ENCODE measurements at regions not wholly inside any gene's neighbourhood (a gene's known extent, or its start where the extent isn't known, plus 50 kb on each side); places are given as distances from the start of the nearest gene placed in this dataset.

DNA sequence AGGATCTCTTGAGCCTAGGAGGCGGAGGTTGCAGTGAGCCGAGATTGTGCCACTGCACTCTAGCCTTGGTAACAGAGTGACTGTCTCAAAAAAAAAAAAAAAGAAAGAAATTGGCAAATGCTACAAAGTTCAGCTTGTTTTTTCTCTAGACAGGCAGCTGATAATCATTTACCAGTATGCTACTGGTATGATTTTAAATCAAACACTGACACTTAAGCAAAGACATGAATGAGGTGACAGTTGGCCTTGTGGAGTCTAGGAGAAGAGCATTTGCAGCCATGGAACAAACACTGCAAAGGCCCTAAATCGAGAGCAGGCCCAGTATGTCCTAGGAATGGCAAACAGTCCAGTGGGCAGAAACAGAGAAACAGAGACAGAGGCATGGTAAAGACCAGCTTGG, 99.7 kb upstream of the CEP85L start:
- peaks cover 0 to 7% of the 10 kb centered on the region in 2 donors for H3K4me1 Mint-ChIP-seq
- H3K9me3 Mint-ChIP-seq: no peaks in the 10 kb centered on the region

DNA sequence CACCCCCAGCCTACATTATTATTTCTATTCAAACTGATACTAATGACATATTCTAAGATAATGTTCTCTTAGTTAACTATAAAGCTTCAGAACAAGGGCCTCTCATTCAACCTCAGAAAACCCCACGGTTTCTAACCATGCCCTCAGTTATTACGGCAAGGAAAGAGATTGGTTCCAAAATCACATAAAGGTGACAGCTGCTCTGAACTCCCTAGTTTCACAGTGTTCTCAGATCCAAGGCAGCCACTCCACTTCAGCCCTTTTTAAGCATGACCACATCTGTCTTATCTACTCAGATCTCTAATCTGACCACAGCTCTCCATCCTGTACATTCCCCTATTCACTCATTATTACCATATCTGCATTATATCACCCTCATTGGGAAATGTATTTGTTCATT, 98.8 kb upstream of the CEP85L start:
- H3K9me3 Mint-ChIP-seq: no peaks in the 10 kb centered on the region
- H3K4me1 Mint-ChIP-seq: peaks cover 0 to 7% of the 10 kb centered on the region in 2 donors
- no peak for DNase-seq
- H3K4me1 ChIP-seq (ENCODE audit: control insufficient read depth, insufficient read depth, low read length): no peaks in the 10 kb centered on the region
- no peaks in the 10 kb centered on the region for H3K36me3 ChIP-seq (ENCODE audit: control insufficient read depth, insufficient read depth, low read length)
- no peak overlapping the region for H3K4me3 ChIP-seq (ENCODE audit: low read length)
- H3K27me3 ChIP-seq (ENCODE audit: control insufficient read depth, insufficient read depth, low read length): no peaks in the 10 kb centered on the region
- H3K4me3 Mint-ChIP-seq: no peak overlapping the region
- H3K36me3 Mint-ChIP-seq: no peaks in the 10 kb centered on the region
- no peaks in the 10 kb centered on the region for H3K9me3 ChIP-seq (ENCODE audit: control insufficient read depth, insufficient read depth, low read length)
- no peak for ATAC-seq
- intact Hi-C loops (cut with micrococcal nuclease): no loop called here
- 72% methylated on average over 2 of the region's 2 CpGs for WGBS (ENCODE audit: insufficient coverage)
- no peak overlapping the region for H3K27ac ChIP-seq (ENCODE audit: low read length)
- H3K27ac Mint-ChIP-seq: no peak overlapping the region
- peaks cover 0 to 7% of the 10 kb centered on the region in 2 donors for H3K27me3 Mint-ChIP-seq (ENCODE audit: low read depth in 2 of 2)
- TF ChIP-seq, protein P1, sequence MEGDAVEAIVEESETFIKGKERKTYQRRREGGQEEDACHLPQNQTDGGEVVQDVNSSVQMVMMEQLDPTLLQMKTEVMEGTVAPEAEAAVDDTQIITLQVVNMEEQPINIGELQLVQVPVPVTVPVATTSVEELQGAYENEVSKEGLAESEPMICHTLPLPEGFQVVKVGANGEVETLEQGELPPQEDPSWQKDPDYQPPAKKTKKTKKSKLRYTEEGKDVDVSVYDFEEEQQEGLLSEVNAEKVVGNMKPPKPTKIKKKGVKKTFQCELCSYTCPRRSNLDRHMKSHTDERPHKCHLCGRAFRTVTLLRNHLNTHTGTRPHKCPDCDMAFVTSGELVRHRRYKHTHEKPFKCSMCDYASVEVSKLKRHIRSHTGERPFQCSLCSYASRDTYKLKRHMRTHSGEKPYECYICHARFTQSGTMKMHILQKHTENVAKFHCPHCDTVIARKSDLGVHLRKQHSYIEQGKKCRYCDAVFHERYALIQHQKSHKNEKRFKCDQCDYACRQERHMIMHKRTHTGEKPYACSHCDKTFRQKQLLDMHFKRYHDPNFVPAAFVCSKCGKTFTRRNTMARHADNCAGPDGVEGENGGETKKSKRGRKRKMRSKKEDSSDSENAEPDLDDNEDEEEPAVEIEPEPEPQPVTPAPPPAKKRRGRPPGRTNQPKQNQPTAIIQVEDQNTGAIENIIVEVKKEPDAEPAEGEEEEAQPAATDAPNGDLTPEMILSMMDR (IDR thresholded peaks at IDR 0.05): no peak

More for the DNA sequence above, 99.7 kb upstream of the CEP85L start:
- H3K27me3 ChIP-seq (ENCODE audit: control insufficient read depth, insufficient read depth, low read length): no peaks in the 10 kb centered on the region
- Mint-ChIP-seq H3K27ac (no peak overlapping the region), H3K27me3 (ENCODE audit: low read depth in 2 of 2) (no peaks in the 10 kb centered on the region), H3K36me3 (no peaks in the 10 kb centered on the region), H3K4me3 (no peak overlapping the region)
- ATAC-seq (no peak), DNase-seq (no peak)
- H3K27ac ChIP-seq (ENCODE audit: low read length): no peak overlapping the region
- H3K4me3 ChIP-seq (ENCODE audit: low read length): no peak overlapping the region
- TF ChIP-seq, protein P1 (IDR thresholded peaks at IDR 0.05): no peak
- no peaks in the 10 kb centered on the region for H3K4me1 ChIP-seq (ENCODE audit: control insufficient read depth, insufficient read depth, low read length)
- no peaks in the 10 kb centered on the region for H3K9me3 ChIP-seq (ENCODE audit: control insufficient read depth, insufficient read depth, low read length)
- intact Hi-C loops (cut with micrococcal nuclease): no loop called here
- WGBS (ENCODE audit: insufficient coverage): 92% methylated on average over 3 of the region's 3 CpGs
- no peaks in the 10 kb centered on the region for H3K36me3 ChIP-seq (ENCODE audit: control insufficient read depth, insufficient read depth, low read length)

DNA sequence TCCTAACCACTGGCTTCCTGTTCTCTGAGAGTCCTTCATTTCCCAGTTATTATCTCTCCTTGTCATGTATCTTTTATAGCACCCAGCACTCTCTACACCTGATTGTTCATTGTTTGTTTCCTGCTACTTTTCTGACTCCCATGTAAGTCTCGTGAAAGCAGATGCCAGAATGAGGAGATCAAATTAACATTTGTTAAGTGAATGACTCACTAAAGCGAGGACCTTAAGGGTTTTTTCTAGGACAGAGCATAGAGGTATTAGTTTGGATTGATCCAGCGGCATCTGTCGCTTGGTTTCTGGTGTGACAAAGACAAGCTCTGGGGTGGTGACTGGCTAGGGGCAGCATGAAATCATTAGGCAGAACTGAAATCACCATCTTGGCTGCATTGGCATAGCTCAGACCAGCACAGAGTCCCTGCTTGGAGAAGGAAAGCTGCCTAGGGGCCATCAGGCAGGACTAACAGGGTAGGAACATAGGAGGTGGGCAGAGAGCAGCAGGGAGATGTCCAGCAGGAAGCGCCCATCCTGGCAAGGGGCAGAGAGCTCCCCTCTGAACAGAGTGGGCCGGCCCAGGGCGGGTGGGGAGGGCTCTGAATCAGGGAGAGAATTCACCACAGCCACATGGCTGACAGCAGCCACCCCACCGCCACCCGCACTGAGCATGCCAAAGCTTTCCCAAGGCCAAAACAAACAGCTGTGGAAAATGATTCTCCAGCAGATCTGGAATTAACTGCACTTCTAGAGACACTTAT, 97.1 kb upstream of the CEP85L start:
- Histone ChIP-seq H3K9me3 (ENCODE audit: control insufficient read depth, insufficient read depth, low read length) (no peaks in the 10 kb centered on the region), H3K4me1 (ENCODE audit: control insufficient read depth, insufficient read depth, low read length) (no peaks in the 10 kb centered on the region), H3K27me3 (ENCODE audit: control insufficient read depth, insufficient read depth, low read length) (no peaks in the 10 kb centered on the region), H3K27ac (ENCODE audit: low read length) (no peak overlapping the region), H3K4me3 (ENCODE audit: low read length) (no peak overlapping the region), H3K36me3 (ENCODE audit: control insufficient read depth, insufficient read depth, low read length) (no peaks in the 10 kb centered on the region)
- Mint-ChIP-seq H3K4me3 (no peak overlapping the region), H3K4me1 (peaks cover 0 to 12% of the 10 kb centered on the region in 2 donors), H3K9me3 (no peaks in the 10 kb centered on the region), H3K27ac (no peak overlapping the region), H3K36me3 (no peaks in the 10 kb centered on the region), H3K27me3 (ENCODE audit: low read depth in 2 of 2) (peaks cover 7 to 13% of the 10 kb centered on the region in 2 donors)
- 80% methylated on average over 9 of the region's 9 CpGs for WGBS (ENCODE audit: insufficient coverage)
- TF ChIP-seq, protein P1 (IDR thresholded peaks at IDR 0.05): no peak
- ATAC-seq: no peak
- intact Hi-C loops (cut with micrococcal nuclease): no loop called here
- no peak for DNase-seq

DNA sequence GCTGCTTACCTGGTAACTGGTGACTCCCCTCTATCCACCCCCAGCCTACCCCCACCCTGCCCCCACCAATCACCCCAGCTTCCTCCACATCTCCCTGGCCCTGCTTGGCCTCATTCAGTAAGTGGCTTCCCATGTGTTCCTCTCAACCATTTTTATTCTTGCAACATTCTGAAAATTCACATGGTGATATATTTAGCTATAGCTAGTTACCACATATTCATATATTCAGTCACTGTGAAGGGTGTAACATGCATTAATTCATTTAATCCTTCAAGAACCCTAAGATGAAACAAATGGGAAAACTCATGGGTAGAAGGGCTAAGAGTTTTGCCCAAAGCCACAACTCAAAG, 95.4 kb upstream of the CEP85L start:
- TF ChIP-seq, protein P1 (IDR thresholded peaks at IDR 0.05): no peak
- Mint-ChIP-seq H3K27me3 (ENCODE audit: low read depth in 2 of 2) (peaks cover 7 to 13% of the 10 kb centered on the region in 2 donors), H3K36me3 (no peaks in the 10 kb centered on the region), H3K4me3 (no peak overlapping the region), H3K9me3 (no peaks in the 10 kb centered on the region), H3K27ac (no peak overlapping the region), H3K4me1 (peaks cover 0 to 12% of the 10 kb centered on the region in 2 donors)
- intact Hi-C loops (cut with micrococcal nuclease): no loop called here
- DNase-seq (no peak), ATAC-seq (no peak)
- no peaks in the 10 kb centered on the region for H3K9me3 ChIP-seq (ENCODE audit: control insufficient read depth, insufficient read depth, low read length)
- no peak overlapping the region for H3K27ac ChIP-seq (ENCODE audit: low read length)
- H3K27me3 ChIP-seq (ENCODE audit: control insufficient read depth, insufficient read depth, low read length): no peaks in the 10 kb centered on the region
- H3K36me3 ChIP-seq (ENCODE audit: control insufficient read depth, insufficient read depth, low read length): no peaks in the 10 kb centered on the region
- no peaks in the 10 kb centered on the region for H3K4me1 ChIP-seq (ENCODE audit: control insufficient read depth, insufficient read depth, low read length)
- H3K4me3 ChIP-seq (ENCODE audit: low read length): no peak overlapping the region

Measured in natural killer cell (primary cell).